ENCODE measurements at regions not wholly inside any gene's neighbourhood (a gene's known extent, or its start where the extent isn't known, plus 50 kb on each side); places are given as distances from the start of the nearest gene placed in this dataset.

- no peak for TF ChIP-seq POLR2A (IDR thresholded peaks at IDR 0.05; ENCODE audit: low read length)
- TF ChIP-seq GATA1 (IDR thresholded peaks at IDR 0.05; ENCODE audit: low read depth, low read length), result no peak
Measured at GRCh38 chr1:55593298-55593697, 378.1 kb upstream of the USP24 start.

All from erythroblast (primary cell).